Gastrocnemius medialis (tissue), 4 donors: ENCODE measurements at regions not wholly inside any gene's neighbourhood (a gene's known extent, or its start where the extent isn't known, plus 50 kb on each side); places are given as distances from the start of the nearest gene placed in this dataset.

ENCODE experiments used
- ATAC-seq, 2 donors: fragments of 150-250 bp; one replicate each; pipeline ENCODE4 v1.9.1; 2016
- DNase-seq, 2 donors: peaks; one replicate each; pipeline ENCODE4 v3.0.0-alpha.2; 2019
- H3K27ac ChIP-seq, 4 donors: fragments of 200-600 bp; sonication (generic); 1 replicate in 1 of 4; 2 replicates in 3 of 4; pipeline ENCODE4 v1.5.1; 2016 to 2018; ENCODE audit warnings: mild to moderate bottlenecking in 2 of 4, moderate library complexity in 1 of 4
- H3K27me3 ChIP-seq, 3 donors: fragments of 200-600 bp; sonication (generic) in 2 of 3; 1 replicate in 1 of 3; 2 replicates in 2 of 3; pipeline versions ENCODE4 v1.5.1 to v1.6.0; 2016 to 2019; ENCODE audit warnings: mild to moderate bottlenecking in 1 of 3, moderate library complexity in 1 of 3
- H3K36me3 ChIP-seq, 2 donors: fragments of 200-600 bp; sonication (generic) in 1 of 2; one replicate each; pipeline ENCODE4 v1.5.1; 2017 to 2018
- H3K4me1 ChIP-seq, 2 donors: fragments of 200-600 bp; sonication (generic) in 1 of 2; one replicate each; pipeline ENCODE4 v1.5.1; 2016 to 2017; ENCODE audit warnings: mild to moderate bottlenecking in 2 of 2
- H3K4me3 ChIP-seq, 4 donors: fragments of 200-600 bp; sonication (generic) in 3 of 4; 1 replicate in 1 of 4; 2 replicates in 3 of 4; pipeline ENCODE4 v1.5.1; 2016 to 2019; ENCODE audit warnings: mild to moderate bottlenecking in 2 of 4
- H3K9me3 ChIP-seq, 3 donors: fragments of 200-600 bp; sonication (generic) in 2 of 3; 1 replicate in 1 of 3; 2 replicates in 2 of 3; pipeline ENCODE4 v1.5.1; 2016 to 2019
- CTCF ChIP-seq, 5 experiments: fragments of 450-650 bp in 3 of 5; fragments of 200-600 bp in 2 of 5; sonication (generic) in 2 of 5; IDR thresholded peaks in 4 of 5; conservative IDR thresholded peaks in 1 of 5; 1 replicate in 4 of 5; 2 replicates in 1 of 5; pipeline ENCODE4 v1.5.1; 2016 to 2019; ENCODE audit warnings: antibody characterized with exemption in 5 of 5, mild to moderate bottlenecking in 3 of 5, moderate library complexity in 3 of 5
- POLR2A ChIP-seq, 2 donors: fragments of 450-650 bp; IDR thresholded peaks; one replicate each; pipeline ENCODE4 v1.6.1; 2017; ENCODE audit warnings: antibody characterized with exemption in 2 of 2, mild to moderate bottlenecking in 2 of 2, moderate library complexity in 2 of 2
- in situ Hi-C, 4 donors: fragments of 200-750 bp; cut with MboI; loops; one replicate each; pipeline versions ENCODE4 v1.15.0 to v1.8.0; 2017; ENCODE audit warnings: low sequenced_read_pairs in 4 of 4
- intact Hi-C: fragments of 100-400 bp; cut with DNase I; formaldehyde crosslinking; loops from one replicate; pipeline ENCODE4 v1.15.1; 2023; ENCODE audit warnings: low total_unique reads

- DNase-seq = no peak
- TF ChIP-seq POLR2A (IDR thresholded peaks at IDR 0.05) (no peak), CTCF (IDR thresholded peaks at IDR 0.05 in 4 of 5, conservative IDR thresholded peaks at IDR 0.05 in 1 of 5) (no peak)
- in situ Hi-C loops = no loop called here
- Histone ChIP-seq H3K27ac (no peak overlapping the region), H3K36me3 (no peaks in the 10 kb centered on the region), H3K27me3 (no peaks in the 10 kb centered on the region), H3K4me1 (no peaks in the 10 kb centered on the region), H3K4me3 (no peak overlapping the region), H3K9me3 (no peaks in the 10 kb centered on the region)
- ATAC-seq = no peak
- intact Hi-C loops = no loop called here
Observed at GRCh38 chr6:144659202-144660182, 374.4 kb downstream of the UTRN start.

GRCh38 chr6:144660561-144661115 lies 375.5 kb downstream of the UTRN start:
- Histone ChIP-seq H3K9me3 (no peaks in the 10 kb centered on the region), H3K27ac (no peak overlapping the region), H3K27me3 (no peaks in the 10 kb centered on the region), H3K4me1 (no peaks in the 10 kb centered on the region), H3K4me3 (no peak overlapping the region), H3K36me3 (no peaks in the 10 kb centered on the region)
- in situ Hi-C loops (no loop called here), intact Hi-C loops (no loop called here)
- ATAC-seq (no peak), DNase-seq (no peak)
- TF ChIP-seq POLR2A (IDR thresholded peaks at IDR 0.05) (no peak), CTCF (IDR thresholded peaks at IDR 0.05 in 4 of 5, conservative IDR thresholded peaks at IDR 0.05 in 1 of 5) (no peak)

- Histone ChIP-seq H3K9me3 (no peaks in the 10 kb centered on the region), H3K27ac (no peak overlapping the region), H3K36me3 (no peaks in the 10 kb centered on the region), H3K4me3 (no peak overlapping the region), H3K4me1 (no peaks in the 10 kb centered on the region), H3K27me3 (no peaks in the 10 kb centered on the region)
- ATAC-seq (no peak), DNase-seq (no peak)
- TF ChIP-seq POLR2A (IDR thresholded peaks at IDR 0.05) = no peak
- TF ChIP-seq CTCF (IDR thresholded peaks at IDR 0.05 in 4 of 5, conservative IDR thresholded peaks at IDR 0.05 in 1 of 5) = no peak
- in situ Hi-C loops (no loop called here), intact Hi-C loops (no loop called here)
Observed at GRCh38 chr6:144661116-144661806, 376.1 kb downstream of the UTRN start.

GRCh38 chr6:144662812-144663365 lies 377.8 kb downstream of the UTRN start:
- Histone ChIP-seq H3K27me3 (no peaks in the 10 kb centered on the region), H3K4me1 (no peaks in the 10 kb centered on the region), H3K4me3 (no peak overlapping the region), H3K9me3 (no peaks in the 10 kb centered on the region), H3K36me3 (no peaks in the 10 kb centered on the region), H3K27ac (no peak overlapping the region)
- no peak for DNase-seq
- no peak for TF ChIP-seq POLR2A (IDR thresholded peaks at IDR 0.05)
- intact Hi-C loops (no loop called here), in situ Hi-C loops (no loop called here)
- ATAC-seq = no peak

- Histone ChIP-seq H3K27ac (no peak overlapping the region), H3K36me3 (no peaks in the 10 kb centered on the region), H3K27me3 (no peaks in the 10 kb centered on the region), H3K9me3 (no peaks in the 10 kb centered on the region), H3K4me3 (no peak overlapping the region), H3K4me1 (no peaks in the 10 kb centered on the region)
- in situ Hi-C loops (no loop called here), intact Hi-C loops (no loop called here)
- ATAC-seq = no peak
- TF ChIP-seq CTCF (IDR thresholded peaks at IDR 0.05 in 4 of 5, conservative IDR thresholded peaks at IDR 0.05 in 1 of 5) (no peak), POLR2A (IDR thresholded peaks at IDR 0.05) (no peak)
- no peak for DNase-seq
Observed at GRCh38 chr6:144664281-144664680, 379.1 kb downstream of the UTRN start.
